DMS153 (cell line): ENCODE measurements at regions not wholly inside any gene's neighbourhood (a gene's known extent, or its start where the extent isn't known, plus 50 kb on each side); places are given as distances from the start of the nearest gene placed in this dataset.
"Not testable (repeated sequence)": the region's sequence is repeated elsewhere in the genome, so short reads cannot be mapped to it uniquely, and the experiment has no call there.

Experiments
- DNase-seq: peaks from one replicate; lab custom pipeline; 2025; lab: John Stamatoyannopoulos, UW

GRCh38 chr22:25417826-25418225 lies 146.6 kb upstream of the GRK3 start:
- DNase-seq = not testable (repeated sequence)

GRCh38 chr22:25419247-25420113 lies 145.0 kb upstream of the GRK3 start:
- peak; percentile 58 for DNase-seq

- DNase-seq = not testable (repeated sequence)
Measured at GRCh38 chr22:25420114-25420441, 144.4 kb upstream of the GRK3 start.

GRCh38 chr22:25420471-25420924 lies 144.0 kb upstream of the GRK3 start:
- DNase-seq = no peak

GRCh38 chr22:25420925-25421904 lies 143.3 kb upstream of the GRK3 start:
- peak; percentile 28 for DNase-seq

- not testable (repeated sequence) for DNase-seq
Measured at GRCh38 chr22:25426530-25427308, 137.8 kb upstream of the GRK3 start.

- DNase-seq = not testable (repeated sequence)
Measured at GRCh38 chr22:25431637-25432342, 132.7 kb upstream of the GRK3 start.

- not testable (repeated sequence) for DNase-seq
Measured at GRCh38 chr22:25433381-25433970, 131.0 kb upstream of the GRK3 start.

- no peak for DNase-seq
Measured at GRCh38 chr22:25437414-25438160, 126.9 kb upstream of the GRK3 start.

- no peak for DNase-seq
Measured at GRCh38 chr22:25447067-25447685, 117.3 kb upstream of the GRK3 start.

GRCh38 chr22:25447686-25448434 lies 116.6 kb upstream of the GRK3 start:
- peak; percentile 77 for DNase-seq

- DNase-seq = no peak
Measured at GRCh38 chr22:25448435-25449051, 115.9 kb upstream of the GRK3 start.

GRCh38 chr22:25449781-25450317 lies 114.6 kb upstream of the GRK3 start:
- DNase-seq = no peak

- DNase-seq = no peak
Measured at GRCh38 chr22:25451480-25452114, 112.9 kb upstream of the GRK3 start.

GRCh38 chr22:25452116-25452700 lies 112.3 kb upstream of the GRK3 start:
- DNase-seq = no peak

GRCh38 chr22:25453058-25453457 lies 111.4 kb upstream of the GRK3 start:
- DNase-seq = no peak

- no peak for DNase-seq
Measured at GRCh38 chr22:25453557-25453956, 110.9 kb upstream of the GRK3 start.
